HEK293 (cell line): ENCODE measurements at regions not wholly inside any gene's neighbourhood (a gene's known extent, or its start where the extent isn't known, plus 50 kb on each side); places are given as distances from the start of the nearest gene placed in this dataset.

Experiments
- CTCF ChIA-PET: fragments of 350-600 bp; formaldehyde crosslinking; extraction: SDS; loops from one replicate; lab custom pipeline; 2021; ENCODE audit warnings: antibody characterized with exemption; lab: Yijun Ruan, JAX
- POLR2A ChIA-PET: fragments of 300-600 bp; formaldehyde crosslinking; extraction: SDS; loops from one replicate; lab custom pipeline; 2020; ENCODE audit warnings: antibody characterized with exemption, inconsistent platforms; lab: Yijun Ruan, JAX
- H3K27ac ChIP-seq: fragments of 200-500 bp; sonication (Bioruptor generic); 2 replicates; pipeline ENCODE4 v1.5.1; 2014; ENCODE audit warnings: low read depth, low read length, control low read depth, inconsistent platforms; ENCODE audit errors: extremely low read depth
- H3K36me3 ChIP-seq, 2 experiments: fragments of 200-500 bp in 1 of 2; sonication (Bioruptor generic) in 1 of 2; 1 replicate in 1 of 2; 2 replicates in 1 of 2; pipeline ENCODE4 v1.5.1; 2014 to 2017; ENCODE audit warnings: inconsistent platforms in 2 of 2, low read length in 2 of 2; ENCODE audit not compliant: control insufficient read depth in 2 of 2, insufficient read depth in 1 of 2
- H3K4me1 ChIP-seq: fragments of 200-500 bp; sonication (Bioruptor generic); 2 replicates; pipeline ENCODE4 v1.5.1; 2014; ENCODE audit warnings: mild to moderate bottlenecking, low read length, inconsistent platforms; ENCODE audit not compliant: control insufficient read depth, insufficient read depth
- H3K4me3 ChIP-seq: 2 replicates; pipeline ENCODE4 v1.5.1; 2011; ENCODE audit warnings: low read depth, mild to moderate bottlenecking, control low read depth, low read length, moderate library complexity
- H3K9me3 ChIP-seq: fragments of 200-500 bp; sonication (Bioruptor generic); 2 replicates; pipeline ENCODE4 v1.5.1; 2014; ENCODE audit warnings: low read depth, low read length, inconsistent platforms; ENCODE audit not compliant: control insufficient read depth, insufficient read depth
- ELK4 ChIP-seq: IDR thresholded peaks from 2 replicates; pipeline ENCODE4 v1.6.1; 2011; ENCODE audit warnings: mild to moderate bottlenecking, low read depth, low read length, borderline replicate concordance
- HIC1 ChIP-seq: fragments of 450-650 bp; formaldehyde crosslinking; IDR thresholded peaks from 2 replicates; pipeline ENCODE4 v1.5.1; 2016; ENCODE audit warnings: missing biosample characterization, missing genetic modification characterization
- KLF1 ChIP-seq: fragments of 450-650 bp; formaldehyde crosslinking; IDR thresholded peaks from 2 replicates; pipeline ENCODE4 v1.5.1; 2016; ENCODE audit warnings: missing biosample characterization, missing genetic modification characterization
- KLF16 ChIP-seq: fragments of 450-650 bp; formaldehyde crosslinking; IDR thresholded peaks from 2 replicates; pipeline ENCODE4 v1.5.1; 2017; ENCODE audit warnings: missing biosample characterization, missing genetic modification characterization
- KLF17 ChIP-seq: fragments of 450-650 bp; formaldehyde crosslinking; IDR thresholded peaks from 2 replicates; pipeline ENCODE4 v1.5.1; 2016; ENCODE audit warnings: missing biosample characterization, missing genetic modification characterization
- SETDB1 ChIP-seq: IDR thresholded peaks from one replicate; pipeline ENCODE4 v1.6.1; 2017; ENCODE audit warnings: mild to moderate bottlenecking, low read length, moderate library complexity, mixed read lengths; ENCODE audit not compliant: insufficient read length
- ZBTB1 ChIP-seq: fragments of 450-650 bp; formaldehyde crosslinking; IDR thresholded peaks from 2 replicates; pipeline ENCODE4 v1.5.1; 2016; ENCODE audit warnings: missing biosample characterization, missing genetic modification characterization
- ZBTB7A ChIP-seq: fragments of 450-650 bp; formaldehyde crosslinking; IDR thresholded peaks from 2 replicates; pipeline ENCODE4 v1.5.1; 2016; ENCODE audit warnings: low read depth, missing biosample characterization, missing genetic modification characterization
- ZNF132 ChIP-seq: fragments of 450-650 bp; formaldehyde crosslinking; IDR thresholded peaks from 2 replicates; pipeline ENCODE4 v1.5.1; 2017; ENCODE audit warnings: missing biosample characterization, missing genetic modification characterization, borderline replicate concordance
- ZNF146 ChIP-seq: fragments of 450-650 bp; formaldehyde crosslinking; IDR thresholded peaks from 2 replicates; pipeline ENCODE4 v1.5.1; 2016; ENCODE audit warnings: missing biosample characterization, missing genetic modification characterization
- ZNF18 ChIP-seq: fragments of 450-650 bp; formaldehyde crosslinking; IDR thresholded peaks from 2 replicates; pipeline ENCODE4 v1.5.1; 2016; ENCODE audit warnings: missing biosample characterization, missing genetic modification characterization
- ZNF274 ChIP-seq, 2 experiments: fragments of 200-500 bp in 1 of 2; fragments of 450-650 bp in 1 of 2; sonication (Bioruptor generic) in 1 of 2; formaldehyde crosslinking in 1 of 2; IDR thresholded peaks; 2 replicates each; pipeline versions ENCODE4 v1.5.1 to v1.6.1; 2014 to 2016; ENCODE audit warnings: borderline replicate concordance in 1 of 2, inconsistent platforms in 1 of 2, low read length in 1 of 2, missing biosample characterization in 1 of 2, missing genetic modification characterization in 1 of 2
- ZNF280D ChIP-seq: fragments of 450-650 bp; formaldehyde crosslinking; IDR thresholded peaks from 2 replicates; pipeline ENCODE4 v1.5.1; 2016; ENCODE audit warnings: missing biosample characterization, missing genetic modification characterization
- ZNF391 ChIP-seq: fragments of 450-650 bp; formaldehyde crosslinking; IDR thresholded peaks from 2 replicates; pipeline ENCODE4 v1.5.1; 2016; ENCODE audit warnings: low read depth, missing biosample characterization, missing genetic modification characterization, borderline replicate concordance
- ZNF423 ChIP-seq: fragments of 450-650 bp; formaldehyde crosslinking; IDR thresholded peaks from 2 replicates; pipeline ENCODE4 v1.5.1; 2016; ENCODE audit warnings: missing biosample characterization, missing genetic modification characterization
- ZNF501 ChIP-seq: fragments of 450-650 bp; formaldehyde crosslinking; IDR thresholded peaks from 2 replicates; pipeline ENCODE4 v1.5.1; 2016; ENCODE audit warnings: missing biosample characterization, missing genetic modification characterization
- ZNF555 ChIP-seq: fragments of 450-650 bp; formaldehyde crosslinking; conservative IDR thresholded peaks from 2 replicates; pipeline ENCODE4 v1.5.1; 2017; ENCODE audit warnings: missing biosample characterization, mild to moderate bottlenecking, missing genetic modification characterization, inconsistent platforms
- ZNF585B ChIP-seq: fragments of 450-650 bp; formaldehyde crosslinking; IDR thresholded peaks from 2 replicates; pipeline ENCODE4 v1.5.1; 2016; ENCODE audit warnings: missing biosample characterization, missing genetic modification characterization
- ZNF596 ChIP-seq: fragments of 450-650 bp; IDR thresholded peaks from 2 replicates; pipeline ENCODE4 v1.5.0; 2018; ENCODE audit warnings: missing biosample characterization, mild to moderate bottlenecking, missing genetic modification characterization, moderate library complexity
- ZNF639 ChIP-seq: fragments of 450-650 bp; formaldehyde crosslinking; IDR thresholded peaks from 2 replicates; pipeline ENCODE4 v1.5.1; 2016; ENCODE audit warnings: missing biosample characterization, missing genetic modification characterization
- ZNF645 ChIP-seq: fragments of 450-650 bp; formaldehyde crosslinking; IDR thresholded peaks from 2 replicates; pipeline ENCODE4; 2016; ENCODE audit warnings: missing biosample characterization, missing genetic modification characterization
- ZNF692 ChIP-seq: fragments of 450-650 bp; formaldehyde crosslinking; IDR thresholded peaks from 2 replicates; pipeline ENCODE4 v1.5.1; 2016; ENCODE audit warnings: missing biosample characterization, missing genetic modification characterization

GRCh38 chr4:163273922-163274321 is 58.5 kb downstream of the NPY1R start:
- TF ChIP-seq ZNF146 (tag by site-specific recombination), result no peak
- no peak for TF ChIP-seq ZBTB7A (tag by site-specific recombination)
- no peak for TF ChIP-seq SETDB1
- TF ChIP-seq ELK4, result no peak
- TF ChIP-seq ZNF274 (IDR thresholded peaks at IDR 0.05; ENCODE audit: low read length), result no peak
- no peak for TF ChIP-seq ZNF274 (tag by site-specific recombination; IDR thresholded peaks at IDR 0.05; ENCODE audit: borderline replicate concordance)
- no peak for TF ChIP-seq ZNF18 (tag by site-specific recombination)
- no peak for TF ChIP-seq KLF16
- no peak for TF ChIP-seq ZBTB1 (tag by site-specific recombination)
- TF ChIP-seq ZNF280D (tag by site-specific recombination), result no peak
- TF ChIP-seq KLF17 (tag by site-specific recombination), result no peak
- no peak for TF ChIP-seq ZNF555 (tag by site-specific recombination)
- no peak for TF ChIP-seq KLF1 (tag by site-specific recombination)
- no peak for TF ChIP-seq ZNF391 (tag by site-specific recombination)
- no peak for TF ChIP-seq ZNF501 (tag by site-specific recombination)
- no peak for TF ChIP-seq ZNF645 (tag by site-specific recombination)
- TF ChIP-seq ZNF423 (tag by site-specific recombination), result no peak
- no peak for TF ChIP-seq ZNF585B (tag by site-specific recombination)
- ChIA-PET POLR2A (no interaction called here), CTCF (interaction anchor here (0.6 kb wide), 1 partner anchor 1376 kb away, joined by 3 read pairs; no protein-coding TSS in a partner anchor)
- H3K36me3 ChIP-seq, result no peaks in the 10 kb centered on the region
- H3K27ac ChIP-seq, result no peak overlapping the region
- H3K9me3 ChIP-seq, result no peaks in the 10 kb centered on the region
- no peak overlapping the region for H3K4me3 ChIP-seq
- no peaks in the 10 kb centered on the region for H3K4me1 ChIP-seq

- H3K27ac ChIP-seq, result no peak overlapping the region
- no peaks in the 10 kb centered on the region for H3K4me1 ChIP-seq
- no peaks in the 10 kb centered on the region for H3K9me3 ChIP-seq
- ChIA-PET CTCF (no interaction called here), POLR2A (no interaction called here)
- H3K4me3 ChIP-seq, result no peak overlapping the region
- H3K36me3 ChIP-seq, result no peaks in the 10 kb centered on the region
- TF ChIP-seq ZNF596 (no peak), ZNF639 (no peak), ZNF132 (tag by site-specific recombination) (no peak), ZNF692 (tag by site-specific recombination) (no peak), HIC1 (no peak)
These were observed 59.2 kb downstream of the NPY1R start for GRCh38 chr4:163273203-163273602.
